ENCODE measurements at regions not wholly inside any gene's neighbourhood (a gene's known extent, or its start where the extent isn't known, plus 50 kb on each side); places are given as distances from the start of the nearest gene placed in this dataset.

GRCh38 chr6:3612341-3613041, 139.0 kb downstream of the PXDC1 start:
- WGBS, 2 experiments (ENCODE audit: low coverage in 1 of 2, low lambda C conversion rate in 2 of 2, missing lambda C conversion rate in 2 of 2), result 7 to 9% methylated on average over 8 of the region's 8 CpGs
- H4K20me1 ChIP-seq (ENCODE audit: insufficient read depth), result no peaks in the 10 kb centered on the region
- peak overlapping the region; percentile 20; the same call in 1 of the 2 replicates for H3K9ac ChIP-seq
- in situ Hi-C loops (cut with MboI), result no loop called here
- H3K4me2 ChIP-seq (ENCODE audit: unreplicated experiment), result peak overlapping the region; percentile 70
- H3K27me3 ChIP-seq (replicated peaks; ENCODE audit: insufficient read depth), result no peaks in the 10 kb centered on the region
- peak overlapping the region; percentile 38; the same call in 1 of the 2 replicates for H3K4me3 ChIP-seq
- peaks cover 18% of the 10 kb centered on the region for H3K4me1 ChIP-seq (ENCODE audit: insufficient read depth)
- no peaks in the 10 kb centered on the region for H3K79me2 ChIP-seq (ENCODE audit: insufficient read depth)
- no peaks in the 10 kb centered on the region for H3K9me3 ChIP-seq (ENCODE audit: low read depth)
- H3F3A ChIP-seq (ENCODE audit: insufficient read depth), result peaks cover 22% of the 10 kb centered on the region
- H2AFZ ChIP-seq, result no peak overlapping the region
- no peaks in the 10 kb centered on the region for H3K36me3 ChIP-seq (ENCODE audit: low read depth)
- peak overlapping the region; percentile 79 for H3K27ac ChIP-seq
- no peak for TF ChIP-seq EZH2 (IDR thresholded peaks at IDR 0.05; ENCODE audit: insufficient read depth, poor library complexity, severe bottlenecking)
- 0 out of 2 replicates have a peak, but pooled peaks have one; percentile 39 for TF ChIP-seq EZH2phosphoT487 (IDR thresholded peaks at IDR 0.05; ENCODE audit: insufficient read depth, low read depth)
- no peaks in the 10 kb centered on the region for H3K9me2 ChIP-seq (ENCODE audit: insufficient read depth)
- DNase-seq, result peak; percentile 97

- no peak for DNase-seq
- Histone ChIP-seq H3K27me3 (replicated peaks; ENCODE audit: insufficient read depth) (no peaks in the 10 kb centered on the region), H3K79me2 (ENCODE audit: insufficient read depth) (no peaks in the 10 kb centered on the region), H4K20me1 (ENCODE audit: insufficient read depth) (no peaks in the 10 kb centered on the region), H3K4me3 (no peak overlapping the region), H3K27ac (no peak overlapping the region), H3K4me1 (ENCODE audit: insufficient read depth) (peaks cover 18% of the 10 kb centered on the region), H3K9ac (no peak overlapping the region), H3K9me2 (ENCODE audit: insufficient read depth) (no peaks in the 10 kb centered on the region), H2AFZ (no peak overlapping the region), H3K4me2 (ENCODE audit: unreplicated experiment) (no peak overlapping the region), H3K9me3 (ENCODE audit: low read depth) (no peaks in the 10 kb centered on the region), H3K36me3 (ENCODE audit: low read depth) (no peaks in the 10 kb centered on the region), H3F3A (ENCODE audit: insufficient read depth) (peaks cover 22% of the 10 kb centered on the region)
- WGBS, 2 experiments (ENCODE audit: low coverage in 1 of 2, low lambda C conversion rate in 2 of 2, missing lambda C conversion rate in 2 of 2), result 92 to 94% methylated on average over 7 of the region's 7 CpGs
- in situ Hi-C loops (cut with MboI), result no loop called here
- no peak for TF ChIP-seq EZH2phosphoT487 (IDR thresholded peaks at IDR 0.05; ENCODE audit: insufficient read depth, low read depth)
Measured at GRCh38 chr6:3610921-3611320, 140.6 kb downstream of the PXDC1 start.

- WGBS, 2 experiments (ENCODE audit: low coverage in 1 of 2, low lambda C conversion rate in 2 of 2, missing lambda C conversion rate in 2 of 2), result 87 to 92% methylated on average over 5 of the region's 5 CpGs
- no peak overlapping the region for H3K27ac ChIP-seq
- DNase-seq, result no peak
- H3K79me2 ChIP-seq (ENCODE audit: insufficient read depth), result no peaks in the 10 kb centered on the region
- no peak overlapping the region for H2AFZ ChIP-seq
- no peak overlapping the region for H3K4me3 ChIP-seq
- H3K9me2 ChIP-seq (ENCODE audit: insufficient read depth), result no peaks in the 10 kb centered on the region
- H3K27me3 ChIP-seq (replicated peaks; ENCODE audit: insufficient read depth), result no peaks in the 10 kb centered on the region
- H3K4me2 ChIP-seq (ENCODE audit: unreplicated experiment), result no peak overlapping the region
- no peaks in the 10 kb centered on the region for H4K20me1 ChIP-seq (ENCODE audit: insufficient read depth)
- peaks cover 18% of the 10 kb centered on the region for H3K4me1 ChIP-seq (ENCODE audit: insufficient read depth)
- TF ChIP-seq EZH2phosphoT487 (IDR thresholded peaks at IDR 0.05; ENCODE audit: insufficient read depth, low read depth), result no peak
- no peak for TF ChIP-seq EZH2 (IDR thresholded peaks at IDR 0.05; ENCODE audit: insufficient read depth, poor library complexity, severe bottlenecking)
- in situ Hi-C loops (cut with MboI), result no loop called here
- H3K9ac ChIP-seq, result no peak overlapping the region
- H3K9me3 ChIP-seq (ENCODE audit: low read depth), result no peaks in the 10 kb centered on the region
- H3F3A ChIP-seq (ENCODE audit: insufficient read depth), result peaks cover 22% of the 10 kb centered on the region
- H3K36me3 ChIP-seq (ENCODE audit: low read depth), result no peaks in the 10 kb centered on the region
Measured at GRCh38 chr6:3610206-3610605, 141.3 kb downstream of the PXDC1 start.

GRCh38 chr6:3609388-3609787, 142.1 kb downstream of the PXDC1 start:
- WGBS, 2 experiments (ENCODE audit: low coverage in 1 of 2, low lambda C conversion rate in 2 of 2, missing lambda C conversion rate in 2 of 2), result 93 to 95% methylated on average over 3 of the region's 3 CpGs
- Histone ChIP-seq H3K4me2 (ENCODE audit: unreplicated experiment) (no peak overlapping the region), H3K4me1 (ENCODE audit: insufficient read depth) (peaks cover 18% of the 10 kb centered on the region), H3K27me3 (replicated peaks; ENCODE audit: insufficient read depth) (no peaks in the 10 kb centered on the region), H3K27ac (no peak overlapping the region), H3K79me2 (ENCODE audit: insufficient read depth) (no peaks in the 10 kb centered on the region), H3K9me3 (ENCODE audit: low read depth) (no peaks in the 10 kb centered on the region), H3K9ac (no peak overlapping the region), H2AFZ (no peak overlapping the region), H4K20me1 (ENCODE audit: insufficient read depth) (no peaks in the 10 kb centered on the region), H3K36me3 (ENCODE audit: low read depth) (no peaks in the 10 kb centered on the region), H3F3A (ENCODE audit: insufficient read depth) (peaks cover 22% of the 10 kb centered on the region), H3K4me3 (no peak overlapping the region), H3K9me2 (ENCODE audit: insufficient read depth) (no peaks in the 10 kb centered on the region)
- in situ Hi-C loops (cut with MboI), result no loop called here
- TF ChIP-seq EZH2phosphoT487 (IDR thresholded peaks at IDR 0.05; ENCODE audit: insufficient read depth, low read depth), result no peak
- TF ChIP-seq EZH2 (IDR thresholded peaks at IDR 0.05; ENCODE audit: insufficient read depth, poor library complexity, severe bottlenecking), result no peak
- DNase-seq, result no peak

All from GM23248 (cell line).